WTC11 (cell line): ENCODE measurements at regions not wholly inside any gene's neighbourhood (a gene's known extent, or its start where the extent isn't known, plus 50 kb on each side); places are given as distances from the start of the nearest gene placed in this dataset.
A peak's percentile ranks its signal among the peaks of the same experiment; 100 is the strongest.

Source experiments
- CBFB ChIP-seq: sonication (generic); formaldehyde crosslinking; IDR thresholded peaks from 2 replicates; pipeline ENCODE4 v1.8.1; 2022; ENCODE audit warnings: mild to moderate bottlenecking, low read depth, missing genetic modification reagents
- CREM ChIP-seq: sonication (generic); formaldehyde crosslinking; IDR thresholded peaks from 2 replicates; pipeline ENCODE4 v1.8.1; 2022; ENCODE audit warnings: mild to moderate bottlenecking, missing genetic modification reagents, moderate library complexity
- CTCF ChIP-seq: fragments of 200-600 bp; IDR thresholded peaks from 2 replicates; pipeline ENCODE4 v1.8.0; 2022; ENCODE audit warnings: antibody characterized with exemption
- EMX1 ChIP-seq: fragments of 250-450 bp; sonication (Bioruptor Pico); IDR thresholded peaks from 2 replicates; pipeline ENCODE4 v1.8.0; 2021; ENCODE audit warnings: mild to moderate bottlenecking
- ETV6 ChIP-seq: sonication (generic); formaldehyde crosslinking; IDR thresholded peaks from 2 replicates; pipeline ENCODE4 v1.8.1; 2022; ENCODE audit warnings: mild to moderate bottlenecking, missing genetic modification reagents
- FOXP4 ChIP-seq: sonication (generic); formaldehyde crosslinking; IDR thresholded peaks from 2 replicates; pipeline ENCODE4 v1.8.0; 2022; ENCODE audit warnings: mild to moderate bottlenecking, missing genetic modification reagents
- IRF2 ChIP-seq: sonication (generic); formaldehyde crosslinking; IDR thresholded peaks from 2 replicates; pipeline ENCODE4 v1.8.0; 2022; ENCODE audit warnings: low read depth, missing genetic modification reagents, borderline replicate concordance
- NR3C1 ChIP-seq: sonication (generic); formaldehyde crosslinking; conservative IDR thresholded peaks from 2 replicates; pipeline ENCODE4 v1.8.1; 2023; ENCODE audit warnings: low read depth, mild to moderate bottlenecking, missing genetic modification reagents
- PRDM15 ChIP-seq: sonication (generic); formaldehyde crosslinking; IDR thresholded peaks from 2 replicates; pipeline ENCODE4 v1.8.0; 2022; ENCODE audit warnings: missing genetic modification reagents
- PRRX2 ChIP-seq: fragments of 250-450 bp; sonication (Bioruptor Pico); IDR thresholded peaks from 2 replicates; pipeline ENCODE4 v1.8.0; 2021; ENCODE audit warnings: mild to moderate bottlenecking
- RELA ChIP-seq: sonication (generic); formaldehyde crosslinking; IDR thresholded peaks from 2 replicates; pipeline ENCODE4 v1.8.1; 2022; ENCODE audit warnings: missing genetic modification reagents, mild to moderate bottlenecking, borderline replicate concordance
- TCF7 ChIP-seq: sonication (generic); formaldehyde crosslinking; IDR thresholded peaks from 2 replicates; pipeline ENCODE4 v1.8.0; 2022; ENCODE audit warnings: mild to moderate bottlenecking, low read depth, missing genetic modification reagents, moderate library complexity
- TEAD1 ChIP-seq: sonication (generic); formaldehyde crosslinking; IDR thresholded peaks from 2 replicates; pipeline ENCODE4 v1.8.0; 2022; ENCODE audit warnings: mild to moderate bottlenecking, missing genetic modification reagents
- ZBTB21 ChIP-seq: sonication (generic); formaldehyde crosslinking; IDR thresholded peaks from 2 replicates; pipeline ENCODE4 v1.8.1; 2023; ENCODE audit warnings: mild to moderate bottlenecking, missing genetic modification reagents, borderline replicate concordance
- ZNF232 ChIP-seq: sonication (generic); formaldehyde crosslinking; IDR thresholded peaks from 2 replicates; pipeline ENCODE4 v1.8.0; 2022; ENCODE audit warnings: mild to moderate bottlenecking, missing genetic modification reagents
- TF ChIP-seq, protein P1 (sequence below): fragments of 250-450 bp; sonication (Bioruptor Pico); IDR thresholded peaks from 2 replicates; pipeline ENCODE4 v1.8.0; 2021; ENCODE audit warnings: mild to moderate bottlenecking
- TF ChIP-seq, protein P2 (sequence below): fragments of 250-450 bp; sonication (Bioruptor Pico); conservative IDR thresholded peaks from 2 replicates; pipeline ENCODE4 v1.9.0; 2021; ENCODE audit warnings: mild to moderate bottlenecking
- TF ChIP-seq, protein P3 (sequence below): sonication (generic); formaldehyde crosslinking; IDR thresholded peaks from 2 replicates; pipeline ENCODE4 v1.8.0; 2022; ENCODE audit warnings: mild to moderate bottlenecking, missing genetic modification reagents
- TF ChIP-seq, protein P4 (sequence below): sonication (generic); formaldehyde crosslinking; conservative IDR thresholded peaks from 2 replicates; pipeline ENCODE4 v1.8.1; 2022; ENCODE audit warnings: mild to moderate bottlenecking, missing genetic modification reagents
- TF ChIP-seq, protein P5 (sequence below): fragments of 250-450 bp; sonication (Bioruptor Pico); IDR thresholded peaks from 2 replicates; pipeline ENCODE4 v1.9.0; 2021; ENCODE audit warnings: mild to moderate bottlenecking
- TF ChIP-seq, protein P6 (sequence below): sonication (generic); formaldehyde crosslinking; IDR thresholded peaks from 2 replicates; pipeline ENCODE4 v1.8.0; 2023; ENCODE audit warnings: missing genetic modification reagents

DNA sequence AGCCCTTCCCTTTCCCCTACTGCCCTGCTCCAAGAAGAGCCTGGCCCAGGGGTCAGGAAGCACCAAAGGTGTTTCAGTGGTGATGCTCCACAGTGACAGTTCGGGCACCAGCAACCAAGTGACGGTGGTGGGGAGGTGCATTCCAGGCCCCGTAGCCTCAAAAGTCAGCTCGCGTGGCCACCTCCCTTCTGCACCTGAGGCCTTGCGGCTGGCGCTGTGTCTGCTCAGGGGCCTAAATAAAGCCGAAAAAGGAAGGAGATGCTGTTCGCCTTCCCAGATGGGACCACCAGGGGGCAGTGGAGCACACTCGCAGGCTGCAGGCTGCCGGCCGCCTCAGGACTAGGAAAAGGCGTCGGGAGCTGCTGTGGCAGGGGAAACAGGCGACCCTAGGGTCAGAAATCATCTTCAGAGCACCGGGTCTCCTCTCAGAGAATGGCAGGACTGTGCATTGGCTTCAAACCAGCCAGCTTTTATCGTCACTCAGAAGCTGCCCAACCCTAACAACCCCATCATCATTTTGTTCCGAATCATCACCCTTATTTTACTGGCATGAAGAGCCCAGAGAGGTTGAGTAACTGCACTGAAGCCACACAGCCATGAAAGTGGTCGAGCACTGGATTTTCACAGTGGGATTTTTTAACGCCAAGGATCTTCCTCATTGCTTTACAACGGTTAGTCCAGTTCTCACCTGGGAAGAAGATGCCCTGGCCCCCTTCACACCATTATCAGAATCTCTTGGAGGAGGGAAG is 213.0 kb upstream of the CELF4 start (continued):
- TF ChIP-seq, protein P1, sequence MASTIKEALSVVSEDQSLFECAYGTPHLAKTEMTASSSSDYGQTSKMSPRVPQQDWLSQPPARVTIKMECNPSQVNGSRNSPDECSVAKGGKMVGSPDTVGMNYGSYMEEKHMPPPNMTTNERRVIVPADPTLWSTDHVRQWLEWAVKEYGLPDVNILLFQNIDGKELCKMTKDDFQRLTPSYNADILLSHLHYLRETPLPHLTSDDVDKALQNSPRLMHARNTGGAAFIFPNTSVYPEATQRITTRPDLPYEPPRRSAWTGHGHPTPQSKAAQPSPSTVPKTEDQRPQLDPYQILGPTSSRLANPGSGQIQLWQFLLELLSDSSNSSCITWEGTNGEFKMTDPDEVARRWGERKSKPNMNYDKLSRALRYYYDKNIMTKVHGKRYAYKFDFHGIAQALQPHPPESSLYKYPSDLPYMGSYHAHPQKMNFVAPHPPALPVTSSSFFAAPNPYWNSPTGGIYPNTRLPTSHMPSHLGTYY (CRISPR knock-in tag) = no peak
- no peak for TF ChIP-seq PRRX2 (CRISPR knock-in tag)
- no peak for TF ChIP-seq ZNF232 (CRISPR knock-in tag)
- peak; percentile 62; the same call in 1 of the 2 replicates for TF ChIP-seq ZBTB21 (CRISPR knock-in tag)
- TF ChIP-seq PRDM15 (CRISPR knock-in tag) = no peak
- no peak for TF ChIP-seq RELA (CRISPR knock-in tag)
- TF ChIP-seq CTCF = peak; percentile 87
- no peak for TF ChIP-seq TCF7 (CRISPR knock-in tag)
- no peak for TF ChIP-seq CREM
- TF ChIP-seq EMX1 (CRISPR knock-in tag) = no peak
- TF ChIP-seq, protein P2, sequence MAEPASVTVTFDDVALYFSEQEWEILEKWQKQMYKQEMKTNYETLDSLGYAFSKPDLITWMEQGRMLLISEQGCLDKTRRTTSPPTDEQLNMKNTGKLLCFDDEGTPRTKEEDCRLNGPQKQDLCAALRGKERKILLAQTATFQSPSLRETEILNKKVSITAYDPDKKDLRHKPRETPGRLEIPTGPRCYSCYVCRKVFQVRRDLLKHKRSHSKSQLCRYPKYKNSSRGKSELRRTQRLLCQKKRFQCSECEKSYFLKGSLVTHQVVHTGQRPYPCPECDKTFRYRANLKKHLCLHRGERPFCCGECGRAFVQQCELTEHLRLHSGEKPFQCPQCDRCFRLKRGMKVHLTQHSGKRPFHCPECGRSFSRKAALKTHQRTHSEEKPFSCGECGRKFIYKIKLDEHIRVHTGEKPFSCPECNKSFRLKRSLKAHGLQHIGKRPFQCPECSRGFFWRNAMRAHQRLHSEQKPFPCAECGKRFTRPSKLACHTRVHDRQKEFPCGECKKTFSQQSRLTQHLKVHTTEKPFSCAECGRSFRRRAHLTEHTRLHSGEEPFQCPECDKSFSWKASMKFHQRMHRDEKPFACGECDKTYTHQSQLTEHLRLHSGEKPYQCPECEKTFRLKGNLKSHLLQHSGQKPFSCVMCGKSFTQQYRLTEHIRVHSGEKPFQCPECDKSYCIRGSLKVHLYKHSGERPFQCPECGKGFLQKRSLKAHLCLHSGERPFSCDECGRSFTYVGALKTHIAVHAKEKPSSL (CRISPR knock-in tag) = no peak
- TF ChIP-seq, protein P3, sequence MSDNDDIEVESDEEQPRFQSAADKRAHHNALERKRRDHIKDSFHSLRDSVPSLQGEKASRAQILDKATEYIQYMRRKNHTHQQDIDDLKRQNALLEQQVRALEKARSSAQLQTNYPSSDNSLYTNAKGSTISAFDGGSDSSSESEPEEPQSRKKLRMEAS (CRISPR knock-in tag) = peak; percentile 55; the same call in 1 of the 2 replicates
- no peak for TF ChIP-seq FOXP4 (CRISPR knock-in tag)
- TF ChIP-seq, protein P4, sequence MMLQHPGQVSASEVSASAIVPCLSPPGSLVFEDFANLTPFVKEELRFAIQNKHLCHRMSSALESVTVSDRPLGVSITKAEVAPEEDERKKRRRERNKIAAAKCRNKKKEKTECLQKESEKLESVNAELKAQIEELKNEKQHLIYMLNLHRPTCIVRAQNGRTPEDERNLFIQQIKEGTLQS = no peak
- TF ChIP-seq, protein P5, sequence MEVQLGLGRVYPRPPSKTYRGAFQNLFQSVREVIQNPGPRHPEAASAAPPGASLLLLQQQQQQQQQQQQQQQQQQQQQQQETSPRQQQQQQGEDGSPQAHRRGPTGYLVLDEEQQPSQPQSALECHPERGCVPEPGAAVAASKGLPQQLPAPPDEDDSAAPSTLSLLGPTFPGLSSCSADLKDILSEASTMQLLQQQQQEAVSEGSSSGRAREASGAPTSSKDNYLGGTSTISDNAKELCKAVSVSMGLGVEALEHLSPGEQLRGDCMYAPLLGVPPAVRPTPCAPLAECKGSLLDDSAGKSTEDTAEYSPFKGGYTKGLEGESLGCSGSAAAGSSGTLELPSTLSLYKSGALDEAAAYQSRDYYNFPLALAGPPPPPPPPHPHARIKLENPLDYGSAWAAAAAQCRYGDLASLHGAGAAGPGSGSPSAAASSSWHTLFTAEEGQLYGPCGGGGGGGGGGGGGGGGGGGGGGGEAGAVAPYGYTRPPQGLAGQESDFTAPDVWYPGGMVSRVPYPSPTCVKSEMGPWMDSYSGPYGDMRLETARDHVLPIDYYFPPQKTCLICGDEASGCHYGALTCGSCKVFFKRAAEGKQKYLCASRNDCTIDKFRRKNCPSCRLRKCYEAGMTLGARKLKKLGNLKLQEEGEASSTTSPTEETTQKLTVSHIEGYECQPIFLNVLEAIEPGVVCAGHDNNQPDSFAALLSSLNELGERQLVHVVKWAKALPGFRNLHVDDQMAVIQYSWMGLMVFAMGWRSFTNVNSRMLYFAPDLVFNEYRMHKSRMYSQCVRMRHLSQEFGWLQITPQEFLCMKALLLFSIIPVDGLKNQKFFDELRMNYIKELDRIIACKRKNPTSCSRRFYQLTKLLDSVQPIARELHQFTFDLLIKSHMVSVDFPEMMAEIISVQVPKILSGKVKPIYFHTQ = no peak
- no peak; the same call in 1 of the 2 replicates for TF ChIP-seq CBFB (CRISPR knock-in tag)
- TF ChIP-seq, protein P6, sequence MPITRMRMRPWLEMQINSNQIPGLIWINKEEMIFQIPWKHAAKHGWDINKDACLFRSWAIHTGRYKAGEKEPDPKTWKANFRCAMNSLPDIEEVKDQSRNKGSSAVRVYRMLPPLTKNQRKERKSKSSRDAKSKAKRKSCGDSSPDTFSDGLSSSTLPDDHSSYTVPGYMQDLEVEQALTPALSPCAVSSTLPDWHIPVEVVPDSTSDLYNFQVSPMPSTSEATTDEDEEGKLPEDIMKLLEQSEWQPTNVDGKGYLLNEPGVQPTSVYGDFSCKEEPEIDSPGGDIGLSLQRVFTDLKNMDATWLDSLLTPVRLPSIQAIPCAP = no peak
- TF ChIP-seq TEAD1 = no peak
- TF ChIP-seq NR3C1 (CRISPR knock-in tag) = 0 out of 2 replicates have a peak, but pooled peaks have one; percentile 25
- TF ChIP-seq ETV6 (CRISPR knock-in tag) = peak; percentile 73; the same call in 1 of the 2 replicates
- no peak for TF ChIP-seq IRF2 (CRISPR knock-in tag)
